ENCODE measurements at regions not wholly inside any gene's neighbourhood (a gene's known extent, or its start where the extent isn't known, plus 50 kb on each side); places are given as distances from the start of the nearest gene placed in this dataset.
"Not testable (repeated sequence)": the region's sequence is repeated elsewhere in the genome, so short reads cannot be mapped to it uniquely, and the experiment has no call there.

DNA sequence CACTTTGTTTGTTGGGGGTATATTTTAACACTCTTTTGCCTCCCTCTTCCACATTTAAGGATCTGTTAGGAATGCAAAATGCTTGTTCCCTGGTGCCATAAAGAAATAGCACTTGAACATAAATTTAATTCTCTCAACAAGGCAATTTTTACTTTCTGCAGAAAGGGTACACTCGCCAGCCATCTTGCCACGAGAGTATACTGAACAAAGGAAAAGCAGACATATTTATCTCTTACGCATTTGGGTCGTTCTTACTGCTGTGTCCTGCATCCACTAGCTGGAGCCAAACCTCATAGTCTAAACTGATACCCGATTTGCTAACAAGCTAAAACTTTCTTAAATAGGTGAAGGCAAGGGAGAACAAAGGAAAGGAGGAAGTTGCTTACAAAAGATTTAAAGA lies 129.5 kb downstream of the B3GNT2 start:
- intact Hi-C loops (cut with DNase I; ENCODE audit: low total_unique reads) = no loop called here
- H3K4me1 ChIP-seq = peaks cover 0 to 16% (median 3%) of the 10 kb centered on the region in 4 donors
- no peak overlapping the region for H3K4me3 ChIP-seq
- H3K36me3 ChIP-seq = no peaks in the 10 kb centered on the region
- no peak overlapping the region for H3K27ac ChIP-seq
- H3K9me3 ChIP-seq = peaks cover 0 to 11% (median 6%) of the 10 kb centered on the region in 4 donors
- no peaks in the 10 kb centered on the region for H3K27me3 ChIP-seq
- 87 to 97% (median 94%) methylated on average over 5 of the region's 5 CpGs for WGBS, 5 donors
- TF ChIP-seq EP300 (IDR thresholded peaks at IDR 0.05) (no peak), POLR2AphosphoS5 (IDR thresholded peaks at IDR 0.05) (no peak), POLR2A (IDR thresholded peaks at IDR 0.05) (no peak)
- TF ChIP-seq, protein P1, sequence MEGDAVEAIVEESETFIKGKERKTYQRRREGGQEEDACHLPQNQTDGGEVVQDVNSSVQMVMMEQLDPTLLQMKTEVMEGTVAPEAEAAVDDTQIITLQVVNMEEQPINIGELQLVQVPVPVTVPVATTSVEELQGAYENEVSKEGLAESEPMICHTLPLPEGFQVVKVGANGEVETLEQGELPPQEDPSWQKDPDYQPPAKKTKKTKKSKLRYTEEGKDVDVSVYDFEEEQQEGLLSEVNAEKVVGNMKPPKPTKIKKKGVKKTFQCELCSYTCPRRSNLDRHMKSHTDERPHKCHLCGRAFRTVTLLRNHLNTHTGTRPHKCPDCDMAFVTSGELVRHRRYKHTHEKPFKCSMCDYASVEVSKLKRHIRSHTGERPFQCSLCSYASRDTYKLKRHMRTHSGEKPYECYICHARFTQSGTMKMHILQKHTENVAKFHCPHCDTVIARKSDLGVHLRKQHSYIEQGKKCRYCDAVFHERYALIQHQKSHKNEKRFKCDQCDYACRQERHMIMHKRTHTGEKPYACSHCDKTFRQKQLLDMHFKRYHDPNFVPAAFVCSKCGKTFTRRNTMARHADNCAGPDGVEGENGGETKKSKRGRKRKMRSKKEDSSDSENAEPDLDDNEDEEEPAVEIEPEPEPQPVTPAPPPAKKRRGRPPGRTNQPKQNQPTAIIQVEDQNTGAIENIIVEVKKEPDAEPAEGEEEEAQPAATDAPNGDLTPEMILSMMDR (IDR thresholded peaks at IDR 0.05) = no peak
- DNase-seq = no peak

DNA sequence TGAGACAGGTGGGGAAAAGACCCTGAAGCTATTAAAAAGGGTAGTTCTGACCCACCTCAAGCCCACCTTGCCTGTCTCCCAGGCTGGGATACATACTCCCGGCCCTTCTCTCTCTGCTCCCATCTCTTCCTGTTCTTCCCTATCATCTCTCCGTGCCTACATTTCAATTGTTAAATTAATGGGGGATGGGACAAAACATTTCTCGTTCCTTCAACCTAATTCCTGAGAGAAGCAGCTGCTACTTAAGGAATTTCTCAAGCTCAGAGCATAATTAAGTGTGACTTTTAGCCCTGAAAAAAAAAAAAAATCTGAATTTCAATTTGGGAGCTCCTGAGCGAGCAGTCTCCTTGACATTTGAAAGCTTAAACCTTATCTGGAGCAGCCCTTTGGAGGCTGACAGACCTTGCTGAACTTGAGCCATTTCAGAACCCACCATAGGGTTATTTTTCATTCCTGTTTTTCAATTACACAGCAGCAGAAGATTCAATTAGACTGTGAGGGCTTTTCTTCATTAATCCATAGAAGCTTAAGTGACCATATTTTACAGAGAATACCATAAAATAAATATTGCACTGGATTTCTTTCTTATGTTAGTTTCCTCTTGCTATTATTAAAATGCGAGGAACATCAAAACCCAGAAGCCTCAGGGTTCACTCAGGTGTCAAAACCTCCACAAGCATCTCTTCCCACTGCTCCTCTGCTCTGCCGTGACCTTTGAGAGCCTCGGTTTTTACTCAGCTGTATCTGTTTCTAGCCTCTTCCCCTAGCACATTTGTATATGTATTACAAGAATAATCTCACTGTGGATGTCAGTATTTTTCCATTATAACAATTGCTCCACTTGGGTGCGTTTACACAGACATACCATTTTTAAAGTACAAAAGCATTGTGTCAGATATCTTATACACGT lies 125.7 kb downstream of the B3GNT2 start:
- WGBS, 5 donors = 70 to 79% (median 73%) methylated on average over 9 of the region's 9 CpGs
- Histone ChIP-seq H3K27ac (no peak overlapping the region), H3K36me3 (no peaks in the 10 kb centered on the region), H3K27me3 (no peaks in the 10 kb centered on the region), H3K9me3 (peaks cover 0 to 11% (median 6%) of the 10 kb centered on the region in 4 donors), H3K4me1 (no peaks in the 10 kb centered on the region), H3K4me3 (no peak overlapping the region)
- TF ChIP-seq POLR2AphosphoS5 (IDR thresholded peaks at IDR 0.05) (no peak), EP300 (IDR thresholded peaks at IDR 0.05) (no peak), POLR2A (IDR thresholded peaks at IDR 0.05) (no peak)
- TF ChIP-seq, protein P1 (IDR thresholded peaks at IDR 0.05) = no peak
- DNase-seq = no peak
- intact Hi-C loops (cut with DNase I; ENCODE audit: low total_unique reads) = no loop called here

DNA sequence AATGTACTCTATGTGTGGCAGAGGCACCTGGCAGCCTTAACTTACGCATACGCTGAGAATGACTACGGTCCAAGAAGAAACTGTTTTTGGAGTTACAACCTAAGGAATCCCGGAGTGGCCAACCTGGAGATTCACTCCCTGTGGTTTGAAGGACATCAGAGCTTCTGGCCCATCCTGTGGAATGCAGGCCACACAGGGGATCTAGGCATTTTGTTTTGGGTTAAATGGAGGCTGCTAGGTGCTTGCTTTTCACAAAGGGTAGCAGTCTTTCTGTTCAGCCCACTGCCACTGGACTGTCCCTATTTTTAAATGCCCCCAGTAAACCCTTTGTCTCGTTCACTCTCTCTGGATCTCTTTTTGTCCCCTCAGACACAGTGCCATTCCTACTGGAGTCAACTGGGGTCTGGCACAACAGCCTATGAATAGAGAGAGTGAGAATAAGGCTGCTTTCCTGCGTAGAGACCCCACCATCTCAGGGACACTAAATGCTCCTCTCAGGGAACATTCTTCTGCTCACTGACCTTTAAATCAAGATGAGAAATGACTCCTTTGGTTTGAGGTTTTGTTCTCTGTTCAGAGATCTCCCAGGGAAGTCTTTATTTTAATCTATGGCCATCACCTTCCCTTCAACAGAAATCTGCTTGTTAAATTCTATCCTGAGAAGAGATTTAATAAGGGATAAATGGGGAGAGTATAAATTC lies 124.9 kb downstream of the B3GNT2 start:
- 52 to 86% (median 71%) methylated on average over 6 of the region's 6 CpGs for WGBS, 5 donors
- intact Hi-C loops (cut with DNase I; ENCODE audit: low total_unique reads) = no loop called here
- no peaks in the 10 kb centered on the region for H3K4me1 ChIP-seq
- DNase-seq = no peak
- H3K36me3 ChIP-seq = no peaks in the 10 kb centered on the region
- TF ChIP-seq, protein P1 (IDR thresholded peaks at IDR 0.05) = no peak
- TF ChIP-seq POLR2AphosphoS5 (IDR thresholded peaks at IDR 0.05) = no peak
- no peak for TF ChIP-seq POLR2A (IDR thresholded peaks at IDR 0.05)
- no peak for TF ChIP-seq EP300 (IDR thresholded peaks at IDR 0.05)
- H3K27me3 ChIP-seq = no peaks in the 10 kb centered on the region
- H3K9me3 ChIP-seq = peaks cover 0 to 11% (median 6%) of the 10 kb centered on the region in 4 donors
- H3K4me3 ChIP-seq = no peak overlapping the region
- H3K27ac ChIP-seq = no peak overlapping the region

GRCh38 chr2:62320137-62320536 lies 124.2 kb downstream of the B3GNT2 start:
- DNase-seq; H3K4me3 ChIP-seq; H3K27me3 ChIP-seq; H3K27ac ChIP-seq; H3K4me1 ChIP-seq; H3K9me3 ChIP-seq; intact Hi-C loops (cut with DNase I; ENCODE audit: low total_unique reads); H3K36me3 ChIP-seq: not testable (repeated sequence)
- WGBS, 5 donors = 90 to 95% (median 95%) methylated on average over 2 of the region's 2 CpGs

All from stomach (tissue), 8 donors.